ENCODE measurements at regions not wholly inside any gene's neighbourhood (a gene's known extent, or its start where the extent isn't known, plus 50 kb on each side); places are given as distances from the start of the nearest gene placed in this dataset.
"Not testable (repeated sequence)": the region's sequence is repeated elsewhere in the genome, so short reads cannot be mapped to it uniquely, and the experiment has no call there.

DNA sequence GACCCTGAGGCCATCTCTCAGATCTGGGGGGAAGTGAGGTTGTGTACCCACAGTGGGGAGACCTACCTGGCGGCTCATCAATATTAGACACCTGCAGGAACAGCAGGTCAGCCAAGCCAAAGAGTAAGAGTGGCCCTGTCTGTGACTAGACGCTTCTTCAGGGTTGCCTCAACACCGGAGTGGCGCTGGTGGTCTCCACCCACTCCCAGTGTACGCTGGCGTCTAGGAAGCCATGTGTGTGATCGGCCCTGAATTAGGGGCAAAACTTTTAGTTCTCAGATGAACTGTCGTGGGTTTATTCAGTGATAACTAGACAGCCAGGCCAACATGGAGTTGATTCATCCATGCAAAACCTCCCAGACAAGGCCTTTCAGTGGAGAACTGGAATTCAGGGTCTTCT is 229.3 kb upstream of the PLGLB2 start:
- FAIRE-seq, result not testable (repeated sequence)

DNA sequence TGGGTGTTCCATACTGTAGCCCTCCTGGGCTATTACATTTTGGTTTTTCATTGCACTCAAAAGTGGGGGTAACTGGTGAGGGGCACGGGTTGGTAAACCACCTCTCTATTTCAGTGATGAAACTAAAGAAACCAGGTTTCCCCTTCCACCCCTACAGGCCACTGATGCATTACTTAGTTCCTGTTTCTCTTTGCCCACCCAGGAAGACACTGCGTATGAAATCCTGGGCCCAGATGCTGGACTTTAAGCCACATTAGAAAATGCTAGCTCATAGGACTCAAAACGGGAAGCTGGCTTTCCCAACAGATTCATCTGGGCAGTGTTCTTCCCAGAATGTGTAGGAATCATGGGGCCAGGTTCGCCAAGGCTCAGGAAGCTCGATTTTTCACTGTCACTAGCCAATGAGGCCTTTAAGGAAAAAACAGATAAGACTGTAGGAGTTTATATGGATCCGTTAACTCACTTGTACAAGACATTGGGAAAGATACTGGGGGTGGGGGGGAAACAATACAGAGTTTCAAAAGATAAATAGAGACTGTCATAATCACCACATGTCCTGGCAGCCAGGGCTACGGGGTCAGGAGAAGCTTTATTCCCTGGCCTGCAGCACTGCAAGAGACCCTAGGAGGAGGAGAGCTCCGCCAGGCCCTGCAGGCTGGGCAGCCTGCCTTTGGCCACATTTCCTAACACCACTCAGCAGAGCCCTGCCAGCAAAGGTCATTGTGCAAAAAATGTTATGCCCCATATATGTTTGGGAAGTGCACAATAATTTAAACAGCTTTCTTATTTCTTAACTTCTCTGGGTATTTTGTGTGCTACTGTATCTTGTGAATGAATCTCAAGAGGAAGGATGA is 228.5 kb upstream of the PLGLB2 start:
- not testable (repeated sequence) for FAIRE-seq

DNA sequence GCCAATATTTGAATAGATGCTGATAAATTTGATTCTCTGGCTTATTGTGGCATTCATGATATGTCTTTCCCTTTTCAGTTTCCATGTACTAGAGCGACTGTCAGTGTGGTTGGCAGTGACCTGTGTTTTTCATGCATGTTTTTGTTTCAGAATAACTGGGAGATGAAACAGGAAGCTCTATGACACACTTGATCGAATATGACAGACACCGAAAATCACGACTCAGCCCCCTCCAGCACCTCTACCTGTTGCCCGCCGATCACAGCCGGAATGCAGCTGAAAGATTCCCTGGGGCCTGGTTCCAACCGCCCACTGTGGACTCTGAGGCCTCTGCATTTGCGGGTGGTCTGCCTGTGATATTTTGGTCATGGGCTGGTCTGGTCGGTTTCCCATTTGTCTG is 226.8 kb upstream of the PLGLB2 start:
- FAIRE-seq, result not testable (repeated sequence)

DNA sequence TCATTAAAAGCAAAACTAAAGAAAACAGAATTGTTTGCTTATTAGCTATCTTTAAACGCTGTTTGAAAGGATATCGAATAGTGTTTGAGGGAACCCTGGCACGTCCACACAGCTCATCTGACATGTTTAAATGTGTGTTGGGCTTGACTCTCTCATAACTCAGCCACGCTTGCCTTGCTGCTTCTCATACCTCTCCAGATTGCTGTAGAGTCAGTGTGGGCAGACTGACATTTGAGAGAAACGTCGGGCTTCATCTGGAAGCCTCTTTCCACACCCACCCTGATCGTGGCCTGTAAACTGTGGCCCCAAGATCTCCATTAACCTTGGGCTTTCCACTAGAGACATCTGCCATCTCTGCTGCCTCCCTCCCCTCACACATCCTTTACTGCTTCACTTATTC is 226.4 kb upstream of the PLGLB2 start:
- not testable (repeated sequence) for FAIRE-seq

DNA sequence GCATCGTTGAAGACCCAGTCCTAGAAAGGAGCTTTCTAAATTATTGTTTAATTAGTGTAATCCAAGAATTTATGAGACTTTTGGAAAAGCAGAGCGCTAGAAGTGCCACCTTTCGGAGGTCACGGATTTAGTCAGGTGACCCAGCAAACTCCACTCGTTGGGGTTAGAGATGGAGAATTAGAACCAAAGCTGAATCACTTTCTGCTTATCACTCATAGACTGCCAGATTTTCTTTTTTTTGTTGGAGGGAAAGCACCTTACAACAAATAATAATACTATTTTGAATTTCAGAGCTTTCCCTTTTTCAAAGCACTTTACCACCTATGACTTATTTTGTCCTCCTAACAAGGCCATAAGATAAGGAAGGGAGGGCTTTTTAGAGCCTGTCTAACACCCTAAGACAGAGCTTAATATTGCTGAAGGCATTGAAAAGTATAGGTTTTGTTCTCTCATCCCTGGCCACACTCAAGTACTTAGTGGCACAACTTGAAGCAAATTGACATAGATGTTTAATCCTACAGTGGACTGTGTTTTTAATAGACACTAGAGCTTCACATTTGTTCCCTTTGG is 223.2 kb upstream of the PLGLB2 start:
- not testable (repeated sequence) for FAIRE-seq

DNA sequence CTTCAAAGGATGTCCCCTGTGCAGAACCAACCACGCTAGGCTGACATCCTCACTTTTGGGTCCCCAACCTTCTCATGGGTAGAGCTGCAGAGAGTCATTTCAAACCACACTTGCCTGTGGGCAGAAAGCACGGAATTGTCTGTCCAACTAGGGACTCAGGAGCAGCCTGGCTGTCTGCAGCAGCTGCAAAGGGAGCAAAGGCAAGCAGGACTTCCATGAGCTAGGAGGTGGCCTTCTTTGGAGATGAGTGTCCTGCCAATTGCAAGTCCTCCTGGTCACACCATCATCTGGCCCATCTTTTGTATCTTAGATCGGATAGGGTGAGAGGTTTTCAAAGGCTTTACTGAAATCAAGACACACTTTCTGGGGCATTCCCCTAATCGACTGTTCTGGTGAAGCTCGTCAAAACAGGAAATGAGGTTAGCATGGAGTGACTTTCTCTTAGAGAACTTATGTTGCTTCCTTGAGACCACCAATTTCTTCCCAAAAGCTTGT is 222.3 kb upstream of the PLGLB2 start:
- not testable (repeated sequence) for FAIRE-seq

DNA sequence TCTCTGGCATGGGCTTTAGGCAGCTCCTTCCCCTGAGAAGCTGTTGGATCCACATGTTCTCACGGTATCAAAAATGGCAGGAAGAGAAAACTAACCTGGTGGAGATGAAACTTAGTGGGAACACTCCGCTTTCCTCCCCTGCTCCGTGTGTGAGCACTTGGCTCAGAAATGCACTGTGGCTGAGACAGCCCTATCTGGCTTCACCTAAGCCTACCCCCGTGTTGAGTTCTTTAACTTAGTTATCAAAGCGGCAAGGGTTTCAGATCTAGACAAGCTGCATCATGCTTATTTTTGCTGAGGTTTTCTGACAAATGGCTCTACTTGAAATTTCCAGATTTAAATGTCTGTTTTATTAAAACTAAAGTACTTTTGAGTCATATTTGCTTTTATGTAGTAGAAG is 221.6 kb upstream of the PLGLB2 start:
- not testable (repeated sequence) for FAIRE-seq

DNA sequence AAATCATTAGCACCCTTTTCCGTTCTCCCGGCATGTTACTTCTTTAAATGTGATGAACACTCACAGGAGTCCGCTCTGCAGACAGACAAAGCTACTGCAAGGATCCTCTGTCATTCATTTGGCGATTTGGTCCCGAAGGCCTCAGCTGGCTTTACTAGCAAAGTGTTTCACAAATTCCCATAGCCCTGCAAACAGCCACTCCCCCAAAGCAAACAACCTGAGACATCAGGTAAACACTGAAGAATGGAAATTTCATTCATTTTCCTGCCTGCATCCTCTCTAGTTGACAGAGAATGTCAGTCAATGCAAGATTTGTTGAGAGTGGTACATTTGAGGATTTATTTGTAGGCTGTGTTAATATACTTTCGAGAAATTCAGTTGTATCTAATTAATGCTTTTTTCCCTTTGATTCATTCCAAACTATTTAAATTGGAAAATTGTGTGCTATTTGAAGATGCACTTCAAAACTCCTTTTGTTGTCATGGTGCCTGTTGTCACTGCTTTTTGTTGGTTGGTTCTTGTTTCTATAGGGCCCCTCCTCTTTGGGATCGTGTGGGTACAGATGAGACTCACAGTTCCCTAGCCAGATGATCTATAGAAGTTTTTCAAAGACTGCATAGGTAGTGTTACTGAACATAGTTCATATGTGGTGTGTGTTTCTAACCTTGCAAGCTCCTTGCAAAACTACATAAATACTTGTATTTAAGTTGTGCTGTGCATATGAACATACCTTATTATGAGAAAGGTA is 215.7 kb upstream of the PLGLB2 start:
- FAIRE-seq, result not testable (repeated sequence)

DNA sequence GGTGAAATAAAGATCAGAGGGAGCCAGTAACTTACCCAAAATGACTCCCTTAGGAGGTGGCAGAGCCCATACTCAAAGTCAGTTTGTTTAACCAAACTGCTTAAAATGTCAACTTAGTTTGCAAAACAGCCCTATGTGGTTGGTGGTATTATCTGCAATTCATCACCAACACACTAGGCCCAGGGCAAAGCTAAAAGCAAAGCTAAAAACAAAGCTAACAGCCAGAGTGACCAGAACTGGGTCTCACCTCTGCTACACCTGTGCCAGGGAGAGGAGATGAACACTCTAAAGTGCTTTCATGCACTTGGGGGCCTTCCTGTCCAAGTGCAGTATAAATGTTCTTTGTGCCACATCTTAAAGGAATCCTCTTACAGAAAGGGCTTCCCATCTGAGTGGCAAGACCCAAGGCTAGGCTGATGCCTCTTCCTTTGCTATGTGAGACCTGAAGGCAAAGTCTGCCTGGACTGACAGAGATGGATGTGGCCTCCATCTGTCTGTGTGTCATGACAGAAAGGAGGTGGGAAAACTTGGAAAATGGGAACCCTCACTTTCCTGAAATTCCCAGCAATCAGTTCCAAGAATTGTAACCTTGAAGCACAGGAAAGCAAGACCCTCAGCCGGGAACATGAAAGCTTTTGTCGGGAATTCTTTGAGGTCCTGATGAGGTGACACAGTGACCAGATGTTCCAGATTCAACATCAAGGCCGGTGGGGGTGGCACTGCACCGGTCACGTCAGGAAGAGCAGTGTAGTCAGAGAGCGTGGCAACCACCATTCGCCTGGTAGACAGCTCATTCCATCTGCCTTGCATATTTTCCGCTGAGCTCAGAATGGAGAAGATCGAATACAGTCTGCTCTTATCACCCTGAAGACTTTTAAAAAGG is 214.3 kb upstream of the PLGLB2 start:
- not testable (repeated sequence) for FAIRE-seq

DNA sequence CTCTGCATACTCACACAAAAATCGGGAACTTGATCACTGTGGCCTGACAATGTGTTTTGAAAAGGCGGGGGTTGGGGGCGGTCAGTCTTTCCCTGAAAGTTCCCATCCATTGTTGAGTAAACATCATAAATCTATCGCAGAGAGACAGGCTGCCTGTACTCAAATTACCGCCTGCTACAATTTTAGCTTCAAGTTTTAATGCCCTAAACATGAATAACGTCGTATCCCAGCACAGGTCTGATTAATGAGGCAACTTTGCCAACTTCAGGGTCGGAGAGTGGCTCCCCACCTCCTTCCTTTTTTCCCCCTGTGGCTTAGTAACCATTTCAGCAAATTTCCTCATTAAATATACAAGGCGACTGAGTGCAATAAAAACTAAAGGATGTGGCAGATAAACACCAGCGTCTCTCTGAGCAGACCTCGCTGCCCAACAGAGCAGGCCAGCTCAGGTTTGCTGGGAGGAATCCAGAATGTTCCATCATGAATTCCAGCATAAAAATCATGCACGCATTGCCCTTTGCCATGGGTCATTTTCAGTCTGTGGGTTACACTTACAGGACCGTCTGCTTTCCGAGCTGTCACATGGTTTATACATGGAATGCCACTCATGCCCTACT is 213.5 kb upstream of the PLGLB2 start:
- not testable (repeated sequence) for FAIRE-seq

DNA sequence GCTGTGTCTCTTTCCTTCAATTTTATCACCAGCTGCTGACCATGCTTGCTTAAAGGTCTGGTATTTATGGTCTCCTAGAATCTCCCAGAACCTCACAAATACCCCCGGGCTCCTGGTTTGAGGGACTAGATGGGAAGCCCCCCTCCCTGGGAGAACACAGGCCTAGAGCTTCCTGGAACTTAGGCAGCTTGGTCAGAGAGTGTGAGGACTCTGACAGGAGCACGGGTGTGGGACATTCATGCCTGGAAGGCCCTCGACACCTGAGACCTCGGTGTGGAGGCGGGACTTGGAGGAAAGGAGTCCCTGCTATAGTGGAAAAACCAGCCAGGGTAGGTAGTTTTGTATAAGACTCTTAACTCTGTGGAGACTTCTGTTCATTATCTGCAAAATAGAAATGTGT is 211.5 kb upstream of the PLGLB2 start:
- FAIRE-seq, result not testable (repeated sequence)

DNA sequence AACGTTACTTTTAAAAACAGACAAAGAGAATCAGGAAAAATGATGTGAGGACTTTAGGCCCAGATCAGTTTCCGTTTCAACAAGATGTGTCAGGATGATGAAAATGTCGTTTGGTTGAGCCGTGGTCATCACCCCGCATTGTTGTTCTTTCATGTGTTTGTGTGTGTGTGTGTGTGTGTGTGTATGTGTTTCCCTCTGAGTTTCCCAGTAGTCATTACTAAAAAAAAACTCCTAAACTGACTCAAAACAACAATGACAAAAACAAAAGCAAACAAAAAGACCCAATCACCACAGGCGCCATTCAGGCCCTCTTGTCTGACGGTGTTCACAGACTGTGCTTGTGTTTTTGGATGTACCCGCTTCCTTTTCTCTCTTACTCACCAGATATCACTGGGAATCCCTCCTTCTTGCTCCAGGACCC is 210.6 kb upstream of the PLGLB2 start:
- not testable (repeated sequence) for FAIRE-seq

DNA sequence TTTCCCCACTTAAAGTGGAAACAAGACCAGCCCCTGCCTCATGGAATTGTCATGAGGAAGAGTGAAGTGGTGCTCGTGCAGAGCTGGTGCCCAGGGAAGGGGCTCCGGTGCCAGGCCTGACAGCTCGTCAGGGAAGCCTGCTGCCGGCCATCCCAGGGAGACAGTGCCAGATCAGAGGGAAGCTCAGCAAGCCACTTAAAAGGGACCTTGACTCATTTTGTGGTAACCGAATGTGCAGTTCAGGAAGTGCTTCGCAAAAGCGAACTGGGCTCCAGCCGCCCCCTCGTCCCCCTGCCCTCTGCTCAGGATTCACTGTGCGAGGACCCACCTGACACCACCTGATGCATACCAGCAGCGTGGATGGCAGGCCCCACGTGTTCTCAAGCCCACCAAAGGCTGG is 209.6 kb upstream of the PLGLB2 start:
- not testable (repeated sequence) for FAIRE-seq

DNA sequence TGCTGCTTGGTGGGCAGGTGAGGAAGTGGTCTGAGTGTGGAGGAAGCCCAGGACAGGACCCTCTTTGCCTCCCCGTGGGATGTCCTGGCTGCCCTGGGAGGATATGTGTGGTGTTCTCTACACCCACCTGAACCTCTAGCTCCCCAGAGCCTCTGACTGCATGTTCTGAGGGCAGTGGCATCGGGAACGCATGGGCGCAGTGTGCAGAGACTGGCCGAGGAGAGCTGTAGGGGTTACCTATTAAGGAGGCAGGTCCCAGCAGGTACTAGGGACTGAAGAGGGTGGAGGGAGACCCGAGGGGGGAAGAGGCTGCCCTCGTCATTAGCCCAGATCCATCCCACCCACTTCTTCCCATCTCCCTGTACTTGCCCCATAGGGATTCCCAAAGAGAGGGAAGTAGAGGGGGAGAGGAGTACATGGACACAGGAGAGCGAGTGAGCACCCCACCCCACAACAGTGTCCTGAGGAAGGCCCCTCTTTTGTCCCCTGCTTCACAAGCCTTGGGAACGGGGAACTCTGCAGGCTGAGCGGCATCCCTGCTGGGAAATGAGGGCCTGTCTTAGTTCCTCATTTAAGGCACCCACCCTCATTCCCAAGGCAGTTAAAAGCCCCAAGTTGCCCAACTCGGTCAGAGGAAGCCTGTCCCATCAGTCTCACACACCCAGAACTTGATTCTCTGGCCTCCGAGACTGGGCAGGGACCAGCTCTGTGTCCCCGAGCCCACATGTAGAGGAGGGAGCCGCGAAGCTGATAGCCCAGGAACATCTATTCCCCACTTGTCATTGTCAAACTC is 208.5 kb upstream of the PLGLB2 start:
- FAIRE-seq, result not testable (repeated sequence)

DNA sequence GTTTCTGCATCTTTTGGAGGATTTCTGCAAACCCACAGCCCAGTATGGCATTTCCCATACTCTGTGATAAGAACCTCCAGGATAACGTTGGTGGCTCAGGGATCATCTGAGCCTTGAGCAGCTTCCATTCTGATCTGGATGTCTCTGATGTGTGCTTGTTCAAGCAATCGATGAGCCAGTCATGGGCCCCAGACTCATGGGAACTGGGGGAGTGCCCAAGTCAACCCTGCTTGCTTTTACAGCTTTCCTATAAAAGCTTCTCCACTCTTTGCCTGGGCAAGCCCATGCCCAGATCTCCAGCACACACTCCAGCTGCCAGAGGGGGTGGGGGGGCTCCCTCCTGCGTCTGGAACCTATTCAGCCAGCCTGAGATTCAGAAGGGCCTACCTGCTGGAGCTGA is 207.6 kb upstream of the PLGLB2 start:
- not testable (repeated sequence) for FAIRE-seq

DNA sequence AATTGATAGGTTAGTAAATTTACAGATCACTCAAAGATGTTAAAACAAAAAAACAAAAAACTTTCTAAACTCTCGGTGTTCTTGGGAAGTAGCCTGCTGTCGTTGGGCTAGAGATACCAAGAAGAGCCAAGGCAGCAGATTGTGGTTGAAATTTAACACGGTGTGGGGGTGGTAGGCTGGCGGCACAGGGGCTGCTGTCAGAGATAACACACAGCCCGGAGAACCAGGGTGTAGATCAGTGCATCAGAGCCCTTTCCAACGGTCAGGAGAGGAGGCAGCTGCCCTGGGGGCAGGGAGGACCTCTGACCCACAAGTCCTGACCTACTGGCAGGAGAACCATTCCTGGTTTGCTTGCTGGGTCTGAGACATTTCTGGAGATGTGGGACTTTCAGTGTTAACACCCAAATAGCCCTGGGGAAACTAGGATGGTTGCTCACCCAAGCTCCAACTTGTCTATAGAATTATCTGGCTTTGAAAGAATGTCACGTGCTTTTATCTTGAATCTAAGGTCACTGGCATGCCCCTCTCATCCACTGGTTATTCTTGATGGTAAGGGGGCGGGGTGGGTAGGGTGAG is 205.2 kb upstream of the PLGLB2 start:
- FAIRE-seq, result not testable (repeated sequence)

DNA sequence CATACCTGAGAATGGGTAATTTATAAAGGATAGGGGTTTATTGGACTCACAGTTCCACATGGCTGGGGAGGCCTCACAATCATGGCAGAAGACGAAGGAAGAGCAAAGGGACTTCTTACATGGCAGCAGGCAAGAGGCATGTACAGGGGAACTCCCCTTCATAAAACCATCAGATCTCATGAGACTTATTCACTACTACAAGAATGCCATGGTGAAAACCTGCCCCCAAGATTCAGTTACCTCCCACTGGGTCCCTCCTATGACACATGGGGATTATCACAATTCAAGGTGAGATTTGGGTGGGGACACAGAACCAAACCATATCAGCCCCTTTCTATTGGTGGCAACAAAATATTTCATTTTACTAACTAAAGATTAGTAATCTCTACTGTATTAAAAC is 204.1 kb upstream of the PLGLB2 start:
- FAIRE-seq, result not testable (repeated sequence)

DNA sequence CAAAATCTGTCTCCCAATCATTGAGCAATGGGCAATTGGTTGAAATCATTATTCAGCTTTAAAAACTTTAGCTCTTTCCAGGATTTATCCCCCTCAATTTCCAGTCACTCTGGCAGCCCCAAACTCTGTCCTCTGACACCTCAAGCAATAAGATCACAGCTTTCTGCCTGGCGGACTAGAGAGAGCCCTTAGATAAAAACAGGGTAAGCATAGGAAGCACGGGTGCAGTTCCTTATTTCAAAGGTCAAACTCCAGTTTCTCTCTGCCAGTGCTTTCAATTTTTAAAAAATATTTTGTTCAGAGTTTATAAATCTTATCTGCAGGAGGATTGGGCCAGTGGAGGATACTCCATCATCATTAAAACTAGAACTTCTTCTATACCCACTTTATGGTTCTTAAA is 200.8 kb upstream of the PLGLB2 start:
- FAIRE-seq, result not testable (repeated sequence)

DNA sequence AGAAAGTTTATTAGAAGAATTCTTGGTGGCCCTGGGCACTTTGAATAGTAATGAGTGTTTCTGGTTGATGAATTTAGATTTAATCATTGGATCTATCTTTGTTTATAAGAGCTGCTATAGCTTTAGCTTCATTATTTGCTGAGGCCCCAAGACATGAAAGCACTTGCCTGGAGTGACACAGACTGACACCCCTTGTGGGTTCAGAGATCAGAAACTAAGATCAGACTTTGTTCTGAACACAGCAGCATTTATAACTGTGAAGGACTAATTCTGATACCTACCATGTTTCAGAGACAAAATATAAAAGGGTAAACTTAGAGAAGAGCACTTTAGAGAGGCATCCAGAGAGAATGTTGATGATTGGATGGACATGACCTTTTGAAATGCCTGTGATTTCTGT is 199.9 kb upstream of the PLGLB2 start:
- not testable (repeated sequence) for FAIRE-seq

Measured in colon (tissue), 2 donors.